CD4-positive, alpha-beta T cell treated with Interleukin-1 beta for 1 hour (primary cell): ENCODE measurements at regions not wholly inside any gene's neighbourhood (a gene's known extent, or its start where the extent isn't known, plus 50 kb on each side); places are given as distances from the start of the nearest gene placed in this dataset.

Experiments
- DNase-seq, 2 donors: peaks; one replicate each; pipeline ENCODE4 v3.0.0-alpha.2; 2020 to 2022

GRCh38 chr7:79862447-79863210 lies 272.0 kb upstream of the GNAI1 start:
- no peak for DNase-seq

GRCh38 chr7:79855172-79855571 lies 279.5 kb upstream of the GNAI1 start:
- no peak for DNase-seq

DNA sequence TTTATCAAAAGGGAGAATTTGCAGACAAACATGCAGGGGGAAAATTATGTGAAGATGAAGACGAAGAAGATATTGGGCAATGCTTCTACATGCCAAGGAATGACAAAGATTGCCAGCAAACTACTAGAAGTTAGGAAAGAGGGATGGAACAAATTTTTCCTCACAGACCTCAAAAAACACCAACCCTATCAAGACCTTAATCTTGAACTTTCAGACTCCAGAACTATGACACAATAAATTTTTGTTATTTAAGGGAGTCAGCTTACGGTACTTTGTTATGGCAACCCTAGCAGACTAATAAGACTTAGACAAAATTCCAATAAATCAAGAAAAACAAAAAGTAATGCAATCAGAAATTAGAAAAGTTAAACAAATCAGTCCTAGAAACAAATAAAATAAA lies 280.0 kb upstream of the GNAI1 start:
- DNase-seq = no peak

DNA sequence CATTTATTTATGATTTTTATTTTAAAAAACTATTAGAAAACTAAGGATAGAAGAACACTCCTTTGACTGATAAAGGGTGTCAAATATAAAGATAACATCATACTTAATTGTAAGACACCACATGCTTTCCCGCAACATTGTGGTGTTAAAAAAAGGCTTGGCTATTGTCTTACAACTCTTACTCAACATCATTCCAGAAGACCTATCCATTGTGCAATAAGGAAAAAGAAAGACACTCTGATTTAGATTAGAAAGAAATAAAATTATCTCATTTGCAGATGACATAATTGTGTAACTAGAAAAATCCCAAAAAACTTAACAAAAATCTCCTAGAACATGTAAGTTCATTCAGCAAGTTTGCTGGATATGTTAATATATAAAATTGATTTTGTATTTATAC lies 296.7 kb upstream of the GNAI1 start:
- DNase-seq = no peak

GRCh38 chr7:79833616-79834015 lies 301.0 kb upstream of the GNAI1 start:
- no peak for DNase-seq

- DNase-seq = no peak
Observed at GRCh38 chr7:79828866-79829265, 305.8 kb upstream of the GNAI1 start.

- no peak for DNase-seq
Observed at GRCh38 chr7:79823246-79823951, 311.2 kb upstream of the GNAI1 start.

GRCh38 chr7:79822620-79823240 lies 311.9 kb upstream of the GNAI1 start:
- DNase-seq = no peak

GRCh38 chr7:79820387-79820786 lies 314.2 kb upstream of the GNAI1 start:
- DNase-seq = no peak

GRCh38 chr7:79810916-79811315 lies 323.7 kb upstream of the GNAI1 start:
- no peak for DNase-seq

GRCh38 chr7:79806161-79806734 lies 328.4 kb upstream of the GNAI1 start:
- no peak for DNase-seq

DNA sequence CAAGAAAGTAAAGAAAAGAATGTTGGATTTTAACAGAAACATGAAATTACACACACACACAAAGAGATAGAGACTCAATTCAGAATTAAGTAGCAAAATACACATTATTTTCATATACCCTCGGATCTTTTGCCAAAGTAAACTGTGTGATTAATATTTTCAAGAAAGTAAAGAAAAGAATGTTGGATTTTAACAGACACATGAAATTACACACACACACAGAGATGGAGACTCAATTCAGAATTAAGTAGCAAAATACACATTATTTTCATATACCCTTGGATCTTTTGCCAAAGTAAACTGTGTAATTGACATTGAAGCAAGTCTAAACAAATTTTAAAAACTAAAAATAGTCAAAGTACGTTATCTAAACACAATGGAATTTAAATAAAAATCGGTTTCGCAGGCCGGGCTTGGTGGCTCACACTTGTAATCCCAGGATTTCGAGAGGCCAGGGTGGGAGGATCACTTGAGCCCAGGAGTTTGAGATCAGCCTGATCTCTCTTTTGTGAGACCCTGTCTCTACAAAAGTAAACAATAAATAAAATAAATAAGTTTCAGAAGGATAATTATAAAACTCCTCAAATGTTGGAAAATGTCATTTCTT lies 337.3 kb upstream of the MAGI2 start:
- no peak for DNase-seq

GRCh38 chr7:79789584-79790345 lies 336.3 kb upstream of the MAGI2 start:
- no peak for DNase-seq

DNA sequence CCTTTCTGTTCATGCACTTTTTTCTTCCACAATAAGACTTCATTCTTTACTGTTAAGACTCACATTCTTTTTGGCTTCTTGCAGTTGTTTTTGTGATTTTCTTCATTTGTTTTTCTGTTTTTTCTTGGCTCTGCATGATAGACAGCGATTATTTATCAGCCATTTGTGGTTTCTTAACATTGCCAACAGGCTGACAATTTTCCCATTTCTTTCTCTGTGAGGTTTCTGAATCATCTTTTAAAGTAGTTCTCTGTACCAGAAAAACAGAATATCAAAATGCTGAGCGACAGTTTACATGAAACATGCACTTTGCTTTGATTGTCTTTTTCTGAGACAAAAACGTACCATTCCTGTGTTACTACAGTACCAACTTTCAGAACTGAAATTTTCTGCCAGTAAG lies 334.2 kb upstream of the MAGI2 start:
- no peak for DNase-seq

GRCh38 chr7:79787096-79787495 lies 333.6 kb upstream of the MAGI2 start:
- DNase-seq = no peak

GRCh38 chr7:79786187-79786586 lies 332.7 kb upstream of the MAGI2 start:
- DNase-seq = no peak

DNA sequence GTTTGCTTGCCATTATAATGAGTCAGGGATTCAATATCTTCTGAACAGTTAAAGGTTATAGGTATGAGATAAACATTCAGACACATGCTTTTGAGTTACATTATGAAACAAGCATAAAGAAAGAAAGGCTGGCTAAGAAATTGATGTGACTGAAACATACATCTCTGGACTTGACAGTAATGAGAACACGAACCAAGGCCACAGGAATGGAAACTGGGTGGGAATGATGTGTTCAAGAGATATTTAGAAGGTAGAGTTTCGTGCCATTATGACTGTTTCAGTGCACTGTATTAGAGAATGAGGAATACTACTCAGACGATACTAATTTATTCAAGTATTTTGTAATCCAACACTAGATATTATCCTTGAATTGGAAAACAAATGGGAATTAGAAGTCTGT lies 332.1 kb upstream of the MAGI2 start:
- DNase-seq = no peak

GRCh38 chr7:79782906-79783305 lies 329.4 kb upstream of the MAGI2 start:
- no peak for DNase-seq

GRCh38 chr7:79782256-79782655 lies 328.8 kb upstream of the MAGI2 start:
- no peak for DNase-seq

- no peak for DNase-seq
Observed at GRCh38 chr7:79781716-79782115, 328.2 kb upstream of the MAGI2 start.

- no peak for DNase-seq
Observed at GRCh38 chr7:79778786-79779770, 325.6 kb upstream of the MAGI2 start.
